ENCODE measurements at regions not wholly inside any gene's neighbourhood (a gene's known extent, or its start where the extent isn't known, plus 50 kb on each side); places are given as distances from the start of the nearest gene placed in this dataset.

DNA sequence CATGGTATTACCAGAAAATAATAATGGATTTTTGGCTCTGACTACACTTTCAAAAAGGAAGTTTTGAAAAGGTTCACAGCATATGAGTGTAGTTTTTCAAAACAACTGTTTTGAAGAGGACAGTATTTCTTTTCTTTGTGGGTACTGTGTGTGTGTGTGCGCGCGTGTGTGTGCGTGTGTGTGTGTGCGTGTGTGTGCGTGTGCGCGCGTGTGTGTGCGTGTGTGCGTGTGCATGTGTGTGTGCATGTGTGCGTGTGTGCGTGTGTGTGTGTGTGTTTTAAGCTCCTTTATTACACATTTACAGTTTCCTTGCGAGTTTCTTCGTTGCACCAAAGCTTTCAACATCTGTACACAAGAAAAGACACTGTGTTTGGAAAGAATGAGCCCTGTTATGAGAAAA is 755.4 kb downstream of the SH3BGRL start:
- TF ChIP-seq, protein P1, sequence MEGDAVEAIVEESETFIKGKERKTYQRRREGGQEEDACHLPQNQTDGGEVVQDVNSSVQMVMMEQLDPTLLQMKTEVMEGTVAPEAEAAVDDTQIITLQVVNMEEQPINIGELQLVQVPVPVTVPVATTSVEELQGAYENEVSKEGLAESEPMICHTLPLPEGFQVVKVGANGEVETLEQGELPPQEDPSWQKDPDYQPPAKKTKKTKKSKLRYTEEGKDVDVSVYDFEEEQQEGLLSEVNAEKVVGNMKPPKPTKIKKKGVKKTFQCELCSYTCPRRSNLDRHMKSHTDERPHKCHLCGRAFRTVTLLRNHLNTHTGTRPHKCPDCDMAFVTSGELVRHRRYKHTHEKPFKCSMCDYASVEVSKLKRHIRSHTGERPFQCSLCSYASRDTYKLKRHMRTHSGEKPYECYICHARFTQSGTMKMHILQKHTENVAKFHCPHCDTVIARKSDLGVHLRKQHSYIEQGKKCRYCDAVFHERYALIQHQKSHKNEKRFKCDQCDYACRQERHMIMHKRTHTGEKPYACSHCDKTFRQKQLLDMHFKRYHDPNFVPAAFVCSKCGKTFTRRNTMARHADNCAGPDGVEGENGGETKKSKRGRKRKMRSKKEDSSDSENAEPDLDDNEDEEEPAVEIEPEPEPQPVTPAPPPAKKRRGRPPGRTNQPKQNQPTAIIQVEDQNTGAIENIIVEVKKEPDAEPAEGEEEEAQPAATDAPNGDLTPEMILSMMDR (IDR thresholded peaks at IDR 0.05; ENCODE audit: low read depth, low read length): no peak
- no peak for TF ChIP-seq POLR2A (IDR thresholded peaks at IDR 0.05; ENCODE audit: extremely low read depth, insufficient read length)
- TF ChIP-seq, protein P2, sequence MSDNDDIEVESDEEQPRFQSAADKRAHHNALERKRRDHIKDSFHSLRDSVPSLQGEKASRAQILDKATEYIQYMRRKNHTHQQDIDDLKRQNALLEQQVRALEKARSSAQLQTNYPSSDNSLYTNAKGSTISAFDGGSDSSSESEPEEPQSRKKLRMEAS (IDR thresholded peaks at IDR 0.05; ENCODE audit: low read depth, low read length): no peak
- no peak for TF ChIP-seq MYC (IDR thresholded peaks at IDR 0.05; ENCODE audit: low read depth, low read length)
